GM21825 (cell line): ENCODE measurements at regions not wholly inside any gene's neighbourhood (a gene's known extent, or its start where the extent isn't known, plus 50 kb on each side); places are given as distances from the start of the nearest gene placed in this dataset.
"Not testable (repeated sequence)": the region's sequence is repeated elsewhere in the genome, so short reads cannot be mapped to it uniquely, and the experiment has no call there.

Experiments used
- ATAC-seq: cut with Tn5 transposase; IDR thresholded peaks from one replicate; pipeline ENCODE4 v1.9.1; 2021; ENCODE audit warnings: mild to moderate bottlenecking, moderate library complexity; ENCODE audit not compliant: unreplicated experiment

DNA sequence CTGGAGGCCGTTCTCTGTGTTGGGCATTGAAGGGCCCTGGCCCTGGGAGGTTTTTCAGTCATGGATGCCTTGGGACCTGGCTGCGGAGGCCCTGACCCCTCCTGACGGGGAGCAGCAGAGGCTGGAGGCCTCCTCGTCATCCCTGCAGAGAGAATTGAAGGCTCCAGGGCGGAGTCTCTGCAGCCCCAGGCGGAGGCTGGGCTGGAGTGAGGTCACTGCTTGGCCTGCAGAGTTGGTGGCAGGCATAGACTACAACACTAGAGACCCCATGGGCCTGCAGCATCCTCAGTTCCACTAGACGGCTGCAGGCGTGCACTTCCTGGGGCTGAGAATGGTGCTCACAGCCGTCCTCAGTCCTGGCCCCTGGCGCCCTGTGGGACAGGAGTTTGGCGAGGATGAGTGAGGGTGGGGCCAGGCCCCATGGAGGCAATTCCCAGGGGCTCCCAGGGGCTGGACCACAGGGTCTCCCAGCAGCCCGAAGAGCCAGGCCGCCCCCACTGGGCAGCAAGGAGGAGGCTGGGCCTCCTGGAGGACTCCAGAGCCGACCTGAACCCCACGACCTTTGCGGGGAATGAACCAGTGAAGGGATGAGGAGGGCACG lies 1194.9 kb downstream of the BRD1 start:
- ATAC-seq = no peak

GRCh38 chr22:48631288-48631863 lies 1196.3 kb downstream of the BRD1 start:
- no peak for ATAC-seq

GRCh38 chr22:48630848-48631247 lies 1196.8 kb downstream of the BRD1 start:
- ATAC-seq = no peak

DNA sequence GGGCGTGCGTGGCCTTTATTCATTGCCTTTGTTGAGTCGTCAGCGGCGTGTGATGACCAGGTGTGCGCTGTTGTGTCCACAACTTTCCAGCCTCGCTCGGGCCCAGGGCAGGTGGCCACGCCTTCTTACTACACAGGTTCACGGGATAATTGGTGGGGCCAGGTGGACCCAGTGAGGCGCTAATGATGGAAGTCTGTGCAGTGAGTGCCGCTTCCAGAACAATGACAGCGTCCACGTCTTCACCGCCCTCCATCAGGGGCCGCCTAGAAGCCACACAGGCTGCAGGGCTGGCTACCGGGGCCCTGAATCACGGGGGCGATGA lies 1197.3 kb downstream of the BRD1 start:
- no peak for ATAC-seq

GRCh38 chr22:48629631-48630432 lies 1197.8 kb downstream of the BRD1 start:
- ATAC-seq = no peak

- ATAC-seq = no peak
Observed at GRCh38 chr22:48628891-48629543, 1198.7 kb downstream of the BRD1 start.

DNA sequence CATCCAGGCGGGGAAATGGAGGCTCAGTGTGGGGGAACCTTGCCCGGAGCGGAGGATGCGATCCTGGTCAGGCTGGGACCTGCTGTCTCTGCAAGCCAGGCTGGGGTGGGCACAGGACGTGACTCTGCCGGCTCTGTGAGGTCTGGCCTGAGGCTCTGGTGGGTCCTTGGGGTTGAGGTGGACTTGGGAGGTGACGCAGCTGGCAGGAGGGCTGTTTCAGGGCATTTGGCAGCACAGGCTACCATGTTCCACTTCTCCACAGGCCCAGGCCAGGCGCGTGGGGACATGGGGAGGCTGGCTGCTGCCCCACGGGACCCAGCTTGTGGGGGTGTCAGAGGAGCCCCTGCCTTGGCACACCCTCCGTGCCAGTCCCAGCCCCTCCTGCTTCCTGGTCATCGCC lies 1199.7 kb downstream of the BRD1 start:
- no peak for ATAC-seq

DNA sequence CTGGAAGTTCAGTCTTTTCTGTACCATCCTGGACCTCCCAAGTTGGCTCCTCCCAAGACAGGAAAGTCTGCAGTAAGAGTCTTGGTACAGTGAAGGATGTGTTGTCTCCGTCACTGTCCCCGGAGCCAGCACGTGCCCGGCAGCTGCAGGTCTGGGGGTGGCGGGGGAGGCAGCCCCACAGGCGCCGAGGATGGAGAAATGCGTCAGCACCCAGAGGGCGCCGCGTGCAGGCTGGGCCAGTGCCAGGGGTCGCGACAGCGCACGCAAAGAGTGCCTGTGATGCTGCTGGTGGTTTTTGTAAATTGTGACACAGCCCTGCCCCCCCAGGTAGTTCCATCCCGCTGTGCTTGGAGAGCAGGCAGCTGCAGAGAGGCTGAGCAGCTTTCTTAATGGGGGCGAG lies 1200.5 kb downstream of the BRD1 start:
- ATAC-seq = no peak

- ATAC-seq = no peak
Observed at GRCh38 chr22:48624401-48624800, 1203.3 kb downstream of the BRD1 start.

- no peak for ATAC-seq
Observed at GRCh38 chr22:48622891-48623545, 1204.7 kb downstream of the BRD1 start.

- ATAC-seq = no peak
Observed at GRCh38 chr22:48621085-48621484, 1206.6 kb downstream of the BRD1 start.

DNA sequence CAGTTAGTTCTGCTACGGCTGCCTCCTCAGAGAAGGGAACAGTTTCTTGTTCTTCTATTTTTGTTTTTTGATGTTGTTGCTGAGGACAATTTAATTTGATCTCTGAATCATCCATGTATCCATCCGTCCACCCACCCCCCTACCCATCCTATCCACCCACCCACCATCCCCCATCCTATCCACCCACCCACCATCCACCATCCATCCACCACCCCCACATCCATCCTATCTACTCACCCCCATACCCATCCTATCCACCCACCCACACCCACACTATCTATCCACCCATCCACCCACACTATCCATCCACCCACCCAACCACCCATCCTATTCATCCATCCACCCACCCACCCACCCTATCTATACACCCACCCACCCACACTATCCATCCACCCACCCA lies 1207.2 kb downstream of the BRD1 start:
- ATAC-seq = not testable (repeated sequence)

GRCh38 chr22:48619721-48620120 lies 1208.0 kb downstream of the BRD1 start:
- no peak for ATAC-seq

- no peak for ATAC-seq
Observed at GRCh38 chr22:48618326-48618725, 1209.3 kb downstream of the BRD1 start.

DNA sequence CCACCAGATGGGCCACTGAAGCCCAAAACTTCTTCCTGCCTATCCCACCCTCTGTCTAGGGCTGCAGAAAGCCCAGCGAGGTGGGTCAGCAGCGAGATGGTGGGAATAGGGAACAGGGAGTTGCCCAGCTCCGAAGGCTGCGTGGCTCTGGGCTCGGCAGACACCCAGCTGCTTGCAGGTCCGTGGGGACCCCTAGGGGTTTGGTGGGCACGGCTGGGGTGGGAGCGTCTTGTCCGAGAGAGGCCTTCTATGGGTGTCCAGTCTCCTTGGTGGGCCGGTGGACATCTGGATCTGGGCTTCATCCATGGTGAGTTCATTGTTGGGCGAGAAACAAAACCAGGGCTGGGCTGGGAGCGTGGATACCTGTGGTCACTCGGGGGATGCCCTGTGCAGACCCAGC lies 1211.0 kb downstream of the BRD1 start:
- no peak for ATAC-seq

- ATAC-seq = no peak
Observed at GRCh38 chr22:48615171-48616008, 1212.3 kb downstream of the BRD1 start.

DNA sequence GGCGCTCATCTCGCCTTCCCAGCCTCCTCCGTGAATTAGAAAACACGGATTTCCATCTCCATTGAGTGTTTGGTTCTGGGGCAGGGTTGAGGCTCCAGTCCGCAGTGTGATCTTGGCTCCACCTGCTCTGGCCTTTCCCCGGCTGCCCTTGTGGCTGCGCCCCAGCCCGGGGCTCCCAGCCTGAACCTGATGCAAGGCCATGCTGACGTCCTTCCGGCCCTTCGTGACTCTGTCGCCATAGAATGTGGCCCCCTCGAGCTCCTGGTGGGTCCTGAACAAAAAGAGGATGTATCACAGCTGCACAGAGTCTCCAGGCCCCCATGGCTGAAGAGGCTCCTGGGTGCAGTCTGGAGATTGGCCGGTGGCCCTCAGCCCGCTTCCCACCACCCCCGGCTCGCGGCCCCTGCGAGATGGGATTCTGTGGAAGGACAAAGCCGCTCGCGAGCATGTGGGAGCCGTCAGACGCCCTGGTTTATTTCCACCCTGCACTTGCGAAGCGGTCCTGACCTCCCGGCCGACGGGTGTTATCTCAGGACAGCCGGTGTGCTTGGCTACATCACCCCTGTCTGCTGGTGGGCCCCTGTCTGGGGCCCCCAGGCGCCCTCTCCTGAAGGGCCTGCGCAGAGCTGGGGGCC lies 1214.0 kb downstream of the BRD1 start:
- ATAC-seq = no peak

DNA sequence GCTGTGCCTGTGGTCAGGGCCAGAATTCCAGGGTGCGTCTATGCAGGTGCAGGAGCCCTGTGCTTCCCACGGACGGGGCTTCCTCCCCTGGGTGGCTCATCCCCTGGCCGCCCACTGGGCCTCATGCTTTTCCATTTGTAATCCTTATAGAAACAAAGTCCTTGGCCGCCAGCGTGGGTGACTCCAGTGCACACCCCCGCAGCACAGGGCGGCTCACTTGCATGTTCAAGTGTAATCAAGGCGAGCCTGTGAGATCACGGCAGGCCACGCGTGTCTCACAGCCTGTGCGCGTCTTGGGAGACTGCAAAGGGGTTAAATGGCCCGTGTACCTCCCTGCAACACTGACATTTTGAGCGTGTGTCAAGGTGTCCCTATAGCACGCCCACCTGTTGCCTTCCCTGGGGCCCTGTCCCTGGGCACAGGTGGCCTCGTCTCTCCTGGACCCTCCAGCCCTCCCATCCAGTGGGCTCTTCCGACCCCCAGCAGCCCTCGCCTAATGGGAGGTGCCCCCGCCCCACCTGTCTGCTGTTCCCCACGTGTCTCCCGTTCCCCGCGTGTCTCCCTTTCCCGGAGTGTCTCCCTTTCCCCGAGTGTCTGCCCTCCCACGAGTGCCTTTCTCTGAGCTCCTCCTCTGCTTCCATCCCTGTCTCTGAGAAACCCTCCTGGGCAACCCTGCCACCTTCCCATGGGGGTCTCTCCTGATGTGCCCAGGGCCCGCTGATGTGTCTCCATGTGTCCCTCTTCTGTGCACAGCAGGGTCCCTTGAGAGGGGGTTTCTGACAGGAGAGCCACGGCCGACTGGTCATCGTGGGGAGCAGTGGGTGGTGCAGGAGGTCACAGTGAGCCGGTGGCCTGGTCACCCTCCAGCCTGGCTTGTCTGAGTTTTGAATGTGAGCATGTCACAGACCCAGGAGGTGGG lies 1215.3 kb downstream of the BRD1 start:
- ATAC-seq = no peak

GRCh38 chr22:48609279-48609865 lies 1218.3 kb downstream of the BRD1 start:
- no peak for ATAC-seq
